ENCODE measurements at regions not wholly inside any gene's neighbourhood (a gene's known extent, or its start where the extent isn't known, plus 50 kb on each side); places are given as distances from the start of the nearest gene placed in this dataset.

- TF ChIP-seq POLR2A (IDR thresholded peaks at IDR 0.05; ENCODE audit: low read depth, low read length) (no peak), POLR2AphosphoS5 (IDR thresholded peaks at IDR 0.05; ENCODE audit: low read depth, low read length) (no peak)
These were observed 1253.0 kb upstream of the PCDH7 start for GRCh38 chr4:29467044-29467717.
